ENCODE measurements at regions not wholly inside any gene's neighbourhood (a gene's known extent, or its start where the extent isn't known, plus 50 kb on each side); places are given as distances from the start of the nearest gene placed in this dataset.

DNA sequence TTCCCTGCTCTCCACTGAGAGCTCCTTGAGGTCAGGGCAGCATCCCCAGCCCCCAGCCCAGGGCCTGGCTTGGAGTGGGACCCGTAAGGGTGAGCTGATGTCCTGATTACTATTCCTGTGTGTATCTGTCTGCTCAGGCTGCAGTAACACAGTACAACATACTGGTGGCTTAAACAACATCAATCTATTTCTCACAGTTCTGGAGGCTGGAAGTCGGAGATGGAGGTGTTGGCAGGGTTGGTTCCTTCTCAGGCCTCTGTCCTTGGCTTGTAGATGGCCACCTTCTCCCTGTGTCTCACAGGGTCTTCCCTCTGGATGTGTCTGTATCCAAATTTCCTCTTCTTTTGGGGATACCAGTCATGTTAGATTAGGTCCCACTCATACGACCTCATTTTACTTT, 246.4 kb upstream of the POU3F1 start:
- Histone ChIP-seq H3K9me1 (replicated peaks; ENCODE audit: control insufficient read depth, extremely low read depth, insufficient read depth, low read length) (no peaks in the 10 kb centered on the region), H3K36me3 (ENCODE audit: control insufficient read depth in 2 of 2, extremely low read depth in 1 of 2, insufficient read depth in 2 of 2, low read length in 2 of 2) (no peaks in the 10 kb centered on the region), H4K20me1 (replicated peaks; ENCODE audit: control insufficient read depth, extremely low read depth, insufficient read depth, low read length) (no peaks in the 10 kb centered on the region), H3K27me3 (ENCODE audit: control insufficient read depth in 2 of 2, insufficient read depth in 2 of 2, low read length in 2 of 2) (peaks cover 9% of the 10 kb centered on the region in 2 experiments), H3K9me3 (replicated peaks; ENCODE audit: control insufficient read depth, insufficient read depth, low read length) (no peaks in the 10 kb centered on the region), H2AFZ (ENCODE audit: low read depth, low read length) (no peak overlapping the region), H3K4me1 (ENCODE audit: control insufficient read depth, extremely low read depth, insufficient read depth, low read length) (no peaks in the 10 kb centered on the region), H3K4me3 (replicated peaks in 1 of 3; ENCODE audit: insufficient read depth in 1 of 3, low read depth in 1 of 3, low read length in 3 of 3) (no peak overlapping the region), H3K27ac (ENCODE audit: insufficient read depth, low read depth, low read length) (no peak overlapping the region), H3K4me2 (ENCODE audit: insufficient read depth, low read length) (no peak overlapping the region), H3K9ac (replicated peaks; ENCODE audit: extremely low read depth, insufficient read depth, low read length) (no peak overlapping the region), H3K79me2 (ENCODE audit: control insufficient read depth, insufficient read depth, low read length) (no peaks in the 10 kb centered on the region)
- no peak for TF ChIP-seq FOS (IDR thresholded peaks at IDR 0.05; ENCODE audit: borderline replicate concordance, insufficient read depth, low read length)
- no peak for TF ChIP-seq POLR2AphosphoS5 (IDR thresholded peaks at IDR 0.05; ENCODE audit: insufficient read depth, low read depth, low read length)
- TF ChIP-seq GATA2 (IDR thresholded peaks at IDR 0.05; ENCODE audit: insufficient read depth, insufficient read length, low read depth, low read length) = no peak
- dilution Hi-C loops (cut with MboI; ENCODE audit: extremely low pct_ligation_motif_present, low sequenced_read_pairs) (no loop called here), intact Hi-C loops (cut with micrococcal nuclease) (no loop called here)
- FAIRE-seq (no peak), DNase-seq (ENCODE audit: low read depth, low spot score) (no peak)
- POLR2A ChIA-PET = no interaction called here
- CTCF ChIA-PET = no interaction called here
- BruUV-seq (replicated peaks) = no TSS peak

DNA sequence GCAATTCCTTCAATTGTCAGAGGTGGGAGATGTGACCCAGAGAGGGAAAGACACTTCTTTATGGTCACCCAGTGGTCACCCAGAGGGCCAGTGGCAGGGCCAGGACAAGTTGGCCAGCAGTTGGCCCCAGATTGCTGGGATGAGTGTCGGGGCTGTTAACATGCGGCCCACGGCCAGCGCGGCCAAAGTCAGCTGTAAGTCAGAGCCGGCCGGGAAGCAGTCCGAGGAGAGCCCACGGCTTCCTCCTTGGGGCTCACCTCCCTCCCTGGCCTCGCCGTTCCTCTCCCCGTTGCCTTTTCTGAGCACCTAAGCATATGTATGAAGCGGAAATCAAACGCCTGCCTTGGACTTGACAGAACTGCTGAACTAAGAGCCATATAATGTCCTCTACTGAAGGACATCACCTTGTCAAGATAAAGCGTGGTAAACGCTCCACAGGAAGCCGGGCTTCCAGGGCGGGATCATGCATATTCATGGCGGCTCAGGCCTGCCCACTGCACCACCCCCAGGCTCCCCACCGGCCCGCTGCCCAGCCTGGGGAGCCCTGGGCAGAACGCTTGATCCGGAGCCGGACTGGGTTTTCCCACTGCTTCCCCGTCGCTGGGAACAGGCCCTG, 245.4 kb upstream of the POU3F1 start:
- no peak overlapping the region for H3K9ac ChIP-seq (replicated peaks; ENCODE audit: extremely low read depth, insufficient read depth, low read length)
- H3K27ac ChIP-seq (ENCODE audit: insufficient read depth, low read depth, low read length) = no peak overlapping the region
- H3K4me3 ChIP-seq (replicated peaks in 1 of 3; ENCODE audit: insufficient read depth in 1 of 3, low read depth in 1 of 3, low read length in 3 of 3) = no peak overlapping the region
- H3K4me1 ChIP-seq (ENCODE audit: control insufficient read depth, extremely low read depth, insufficient read depth, low read length) = no peaks in the 10 kb centered on the region
- peak overlapping the region; percentile 3 for H2AFZ ChIP-seq (ENCODE audit: low read depth, low read length)
- intact Hi-C loops (cut with micrococcal nuclease) = no loop called here
- ChIA-PET POLR2A (no interaction called here), CTCF (interaction anchor here (1.1 kb wide), 1 partner anchor 8 kb away, joined by 3 read pairs; no protein-coding TSS in a partner anchor)
- TF ChIP-seq POLR2A (IDR thresholded peaks at IDR 0.05; ENCODE audit: low read depth, low read length) = no peak
- TF ChIP-seq EZH2 (IDR thresholded peaks at IDR 0.05; ENCODE audit: borderline replicate concordance, low read depth, low read length, severe bottlenecking) = no peak
- TF ChIP-seq JUN (IDR thresholded peaks at IDR 0.05; ENCODE audit: borderline replicate concordance, insufficient read depth, insufficient read length, low read depth) = no peak
- no peak for TF ChIP-seq FOS (IDR thresholded peaks at IDR 0.05; ENCODE audit: borderline replicate concordance, insufficient read depth, low read length)
- no peak for FAIRE-seq
- no peak for DNase-seq (ENCODE audit: low read depth, low spot score)
- H3K4me2 ChIP-seq (ENCODE audit: insufficient read depth, low read length) = no peak overlapping the region
- H4K20me1 ChIP-seq (replicated peaks; ENCODE audit: control insufficient read depth, extremely low read depth, insufficient read depth, low read length) = no peaks in the 10 kb centered on the region
- no peaks in the 10 kb centered on the region for H3K36me3 ChIP-seq (ENCODE audit: control insufficient read depth in 2 of 2, extremely low read depth in 1 of 2, insufficient read depth in 2 of 2, low read length in 2 of 2)
- no peaks in the 10 kb centered on the region for H3K79me2 ChIP-seq (ENCODE audit: control insufficient read depth, insufficient read depth, low read length)
- dilution Hi-C loops (cut with MboI; ENCODE audit: extremely low pct_ligation_motif_present, low sequenced_read_pairs) = no loop called here
- H3K9me1 ChIP-seq (replicated peaks; ENCODE audit: control insufficient read depth, extremely low read depth, insufficient read depth, low read length) = no peaks in the 10 kb centered on the region
- no peaks in the 10 kb centered on the region for H3K9me3 ChIP-seq (replicated peaks; ENCODE audit: control insufficient read depth, insufficient read depth, low read length)
- no TSS peak for BruUV-seq (replicated peaks)
- peaks cover 9% of the 10 kb centered on the region in 2 experiments for H3K27me3 ChIP-seq (ENCODE audit: control insufficient read depth in 2 of 2, insufficient read depth in 2 of 2, low read length in 2 of 2)
